HG02798 (cell line): ENCODE measurements at regions not wholly inside any gene's neighbourhood (a gene's known extent, or its start where the extent isn't known, plus 50 kb on each side); places are given as distances from the start of the nearest gene placed in this dataset.
"Not testable (repeated sequence)": the region's sequence is repeated elsewhere in the genome, so short reads cannot be mapped to it uniquely, and the experiment has no call there.

Experiments
- ATAC-seq: cut with Tn5 transposase; IDR thresholded peaks from one replicate; pipeline ENCODE4 v1.9.1; 2021; ENCODE audit warnings: mild to moderate bottlenecking; ENCODE audit not compliant: unreplicated experiment, poor library complexity

GRCh38 chr3:147471741-147472140 lies 62.6 kb downstream of the ZIC1 start:
- ATAC-seq: no peak

DNA sequence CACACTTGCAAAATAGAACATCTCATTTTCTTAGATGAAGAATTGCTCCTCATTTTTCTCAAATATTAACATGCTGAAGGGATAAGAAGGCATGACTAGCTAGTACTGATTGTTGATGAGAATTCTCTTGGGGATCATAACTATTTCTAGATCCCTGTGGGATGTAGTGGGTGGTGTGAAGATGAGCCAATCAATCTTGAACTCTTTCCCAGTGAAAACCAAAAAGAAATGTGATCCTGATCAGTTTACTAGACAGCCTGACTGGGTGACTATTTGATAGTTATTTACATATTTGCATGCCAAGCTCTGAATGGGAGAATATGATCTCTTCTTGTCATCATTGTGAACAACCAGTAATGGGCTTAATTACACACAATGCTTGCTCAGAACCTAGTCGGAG lies 63.7 kb downstream of the ZIC1 start:
- ATAC-seq: no peak

DNA sequence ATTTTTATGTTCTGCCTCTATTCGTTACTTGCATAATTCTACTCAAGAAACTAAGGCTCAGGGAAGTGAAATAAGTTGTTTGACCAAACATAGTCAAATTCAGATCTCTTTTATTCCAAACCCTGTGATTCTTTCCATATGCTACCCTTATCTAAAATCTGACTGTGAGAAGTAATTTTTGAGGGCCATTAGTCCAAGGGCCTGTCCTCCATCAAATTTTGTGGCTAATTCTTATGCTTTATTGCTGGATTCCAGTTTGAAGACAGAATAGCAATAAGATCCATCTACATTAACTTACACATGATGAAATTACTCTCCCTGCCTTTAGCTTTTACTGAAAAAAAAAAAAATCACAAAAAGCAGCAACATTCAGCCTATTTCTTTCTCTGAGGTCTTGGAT lies 74.0 kb downstream of the ZIC1 start:
- no peak for ATAC-seq

- ATAC-seq: no peak
These were observed 74.4 kb downstream of the ZIC1 start for GRCh38 chr3:147483578-147483977.

GRCh38 chr3:147493065-147493464 lies 83.9 kb downstream of the ZIC1 start:
- no peak for ATAC-seq

DNA sequence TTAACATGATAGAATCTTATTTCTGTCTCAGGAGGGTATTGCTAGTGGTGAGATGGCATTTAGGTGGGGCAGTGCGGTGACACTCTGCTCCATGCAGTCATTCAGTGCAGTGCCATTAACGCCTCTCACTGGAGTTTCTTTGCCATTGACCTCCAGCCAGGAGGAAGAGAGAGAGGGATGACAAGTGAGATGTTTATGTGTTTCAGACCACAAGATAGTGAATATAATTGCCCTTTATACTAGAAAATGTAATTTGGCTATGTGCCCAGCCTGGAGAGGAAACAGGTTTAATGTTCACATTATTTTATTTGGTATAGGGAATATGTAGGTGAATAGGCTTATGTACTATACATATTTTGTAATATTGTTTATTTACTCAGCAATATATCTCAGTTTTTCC lies 84.5 kb downstream of the ZIC1 start:
- no peak for ATAC-seq

- no peak for ATAC-seq
These were observed 88.1 kb downstream of the ZIC1 start for GRCh38 chr3:147497286-147497685.

DNA sequence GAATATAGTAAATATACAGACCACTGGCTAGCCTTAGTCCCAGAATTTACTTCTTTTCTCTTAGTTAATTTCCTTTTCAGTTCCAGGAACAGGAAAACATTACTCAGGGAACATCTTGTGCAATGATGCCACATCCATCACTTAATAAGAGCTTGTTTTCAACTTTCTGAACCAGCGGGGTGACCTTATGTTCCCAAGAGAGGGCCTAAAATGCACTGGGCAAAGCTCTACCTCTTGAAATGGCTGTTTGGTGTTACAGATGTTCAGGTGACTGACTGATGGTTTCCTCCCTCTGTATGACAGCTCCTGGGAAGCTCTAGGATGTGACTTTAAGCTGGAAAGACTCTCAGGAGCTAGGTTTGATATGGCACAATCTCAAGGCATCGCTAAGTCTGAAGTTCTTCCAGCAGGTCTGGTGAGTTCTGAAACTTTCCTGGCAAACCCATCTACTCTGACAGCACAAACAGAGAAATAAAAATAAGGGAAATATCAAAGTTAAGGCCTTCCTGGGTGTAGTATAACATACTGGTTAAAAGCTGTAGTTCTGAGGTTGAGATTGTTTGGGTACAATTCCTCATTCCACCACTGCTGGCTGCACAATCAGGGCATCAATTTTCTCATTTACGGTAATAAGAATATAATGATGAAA lies 98.6 kb downstream of the ZIC1 start:
- ATAC-seq: no peak

GRCh38 chr3:147509448-147509847 lies 100.3 kb downstream of the ZIC1 start:
- ATAC-seq: no peak

GRCh38 chr3:147513785-147514184 lies 104.6 kb downstream of the ZIC1 start:
- ATAC-seq: no peak

DNA sequence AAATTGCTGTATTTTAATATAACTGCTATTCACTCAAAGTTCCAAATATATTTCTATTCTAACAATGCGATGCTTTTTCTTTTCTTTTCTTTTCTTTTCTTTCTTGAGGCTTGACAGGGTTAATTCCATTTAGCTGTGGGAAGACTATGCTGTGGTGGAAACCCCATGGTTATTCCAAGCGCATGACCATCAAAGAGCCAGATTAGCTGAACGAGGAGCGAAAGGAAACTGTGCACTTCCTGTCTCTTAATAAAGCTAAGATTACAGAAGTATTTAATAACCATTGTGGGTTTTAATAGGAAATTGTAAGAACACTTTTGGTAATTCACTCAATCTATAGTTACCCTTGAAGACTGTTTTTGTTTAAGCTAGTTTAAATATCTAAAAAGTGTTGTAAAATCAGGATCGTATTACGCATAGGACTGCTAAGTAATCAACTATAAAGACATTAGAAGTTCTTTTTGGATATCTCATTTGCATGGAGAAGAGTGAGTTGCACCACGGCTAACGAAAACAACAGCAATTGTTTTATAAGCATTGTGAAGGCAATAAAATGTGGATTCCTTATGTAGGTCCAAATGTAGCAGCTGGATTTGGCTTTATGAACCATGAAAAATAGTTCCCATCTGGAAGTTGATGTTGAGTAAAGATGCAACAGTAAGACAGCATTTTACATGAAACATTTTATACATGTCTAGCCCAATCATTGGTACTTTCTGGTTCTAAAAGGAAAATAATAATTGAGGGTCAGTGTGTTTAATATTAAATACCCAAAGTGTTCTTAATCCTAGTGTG lies 105.4 kb downstream of the ZIC1 start:
- no peak for ATAC-seq

GRCh38 chr3:147518465-147518864 lies 109.3 kb downstream of the ZIC1 start:
- ATAC-seq: no peak

DNA sequence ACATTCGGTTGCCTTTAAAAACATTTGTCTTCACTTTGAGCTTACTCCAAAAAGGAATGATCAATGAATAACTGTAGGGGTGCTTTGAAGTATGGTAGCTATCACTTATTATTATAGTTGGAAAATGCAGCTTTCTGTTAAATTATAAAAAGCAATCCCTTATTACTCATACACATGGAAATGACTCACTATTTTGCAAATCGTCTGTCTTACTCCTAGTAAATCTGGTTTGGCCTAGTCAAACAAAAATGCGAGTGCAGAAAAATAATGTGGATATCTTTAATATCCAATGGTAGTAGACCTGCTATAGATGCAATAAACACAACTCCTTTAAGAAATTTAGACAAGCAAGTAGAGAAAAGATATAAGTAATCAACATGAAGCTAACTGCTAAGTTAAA lies 112.5 kb downstream of the ZIC1 start:
- ATAC-seq: no peak

- ATAC-seq: not testable (repeated sequence)
These were observed 113.6 kb downstream of the ZIC1 start for GRCh38 chr3:147522780-147523179.

DNA sequence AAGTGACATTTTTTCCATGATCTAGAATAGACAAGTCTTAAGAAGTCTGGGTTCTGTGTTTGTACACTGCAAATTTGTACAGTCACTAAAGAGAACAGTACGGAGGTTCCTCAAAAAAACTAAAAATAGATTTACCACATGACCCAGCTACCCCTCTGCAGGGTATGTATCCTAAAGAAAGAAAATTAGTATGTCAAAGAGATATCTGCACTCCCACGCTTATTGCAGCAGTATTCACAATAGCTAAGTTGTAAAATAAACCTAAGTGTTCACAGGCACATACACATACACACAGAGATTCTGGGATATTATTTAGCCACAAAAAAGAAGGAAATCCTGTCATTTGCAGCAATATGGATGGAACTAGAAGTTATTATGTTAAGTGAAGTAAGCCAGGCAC lies 120.4 kb downstream of the ZIC1 start:
- no peak for ATAC-seq

DNA sequence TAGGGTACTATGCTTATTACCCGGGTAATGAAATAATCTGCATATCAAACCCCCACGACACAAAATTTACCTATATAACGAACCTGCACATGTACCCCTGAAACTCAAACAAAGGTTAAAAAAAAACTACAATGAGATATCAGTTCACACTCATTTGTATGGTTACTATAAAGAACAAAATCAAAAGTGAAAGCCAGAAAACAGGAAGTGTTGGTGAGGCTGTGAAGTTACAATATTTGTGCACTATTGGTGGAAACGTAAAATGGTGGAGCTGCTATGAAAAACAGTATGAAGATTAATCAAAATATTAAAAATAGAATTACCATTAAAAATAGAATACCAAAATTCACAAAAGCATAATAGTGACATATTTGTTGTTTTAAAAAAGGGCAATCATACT lies 128.9 kb downstream of the ZIC1 start:
- peak; percentile 81 for ATAC-seq

GRCh38 chr3:147540921-147541320 lies 131.8 kb downstream of the ZIC1 start:
- ATAC-seq: no peak

- no peak for ATAC-seq
These were observed 135.1 kb downstream of the ZIC1 start for GRCh38 chr3:147544290-147544689.

DNA sequence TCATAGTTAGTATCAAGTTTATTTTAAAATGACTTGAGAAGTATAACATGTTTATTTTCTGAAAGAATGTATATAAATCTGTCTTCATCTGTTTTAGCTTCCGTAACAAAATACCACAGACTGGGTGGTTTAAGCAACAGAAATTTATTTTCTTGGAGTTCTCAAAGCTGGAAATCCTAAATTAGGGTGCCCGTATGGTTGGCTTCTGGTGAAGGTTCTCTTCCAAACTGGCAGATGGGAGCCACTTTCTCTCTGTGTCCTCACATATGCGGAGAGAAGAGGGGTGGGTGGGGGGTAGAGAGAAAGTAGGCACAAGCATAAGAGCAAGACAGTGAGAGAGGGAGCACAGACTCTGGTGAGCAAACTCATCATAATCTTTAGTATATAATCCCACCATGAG lies 142.3 kb downstream of the ZIC1 start:
- no peak for ATAC-seq

GRCh38 chr3:147554332-147554731 lies 145.2 kb downstream of the ZIC1 start:
- no peak for ATAC-seq

GRCh38 chr3:147572970-147573340 lies 163.8 kb downstream of the ZIC1 start:
- peak; percentile 54 for ATAC-seq

GRCh38 chr3:147574621-147575020 lies 165.5 kb downstream of the ZIC1 start:
- no peak for ATAC-seq
